HUES6 (cell line): ENCODE measurements at regions not wholly inside any gene's neighbourhood (a gene's known extent, or its start where the extent isn't known, plus 50 kb on each side); places are given as distances from the start of the nearest gene placed in this dataset.

Experiments used
- H3K27ac ChIP-seq: 2 replicates; pipeline ENCODE4 v1.7.0; 2013; ENCODE audit warnings: low read depth, mild to moderate bottlenecking, low read length, inconsistent platforms
- H3K27me3 ChIP-seq: 2 replicates; pipeline ENCODE4 v1.6.1; 2013; ENCODE audit warnings: low read length; ENCODE audit not compliant: control insufficient read depth, insufficient read depth
- H3K36me3 ChIP-seq: 2 replicates; pipeline ENCODE4 v1.6.1; 2013; ENCODE audit warnings: low read length; ENCODE audit not compliant: control insufficient read depth, insufficient read depth
- H3K4me1 ChIP-seq: 2 replicates; pipeline ENCODE4 v1.6.1; 2013; ENCODE audit warnings: low read length; ENCODE audit not compliant: control insufficient read depth, insufficient read depth
- H3K4me3 ChIP-seq: 2 replicates; pipeline ENCODE4 v1.5.1; 2013; ENCODE audit warnings: low read depth, low read length
- H3K9ac ChIP-seq: one replicate; pipeline ENCODE4 v1.6.1; 2013; ENCODE audit warnings: mild to moderate bottlenecking, low read length
- H3K9me3 ChIP-seq: 2 replicates; pipeline ENCODE4 v1.6.1; 2013; ENCODE audit warnings: low read depth, low read length; ENCODE audit not compliant: control insufficient read depth, insufficient read depth

GRCh38 chr9:107163370-107163769 is 119.7 kb upstream of the RAD23B start:
- H3K36me3 ChIP-seq, result no peaks in the 10 kb centered on the region
- no peak overlapping the region for H3K27ac ChIP-seq
- H3K27me3 ChIP-seq, result no peaks in the 10 kb centered on the region
- no peak overlapping the region for H3K9ac ChIP-seq
- no peaks in the 10 kb centered on the region for H3K4me1 ChIP-seq
- H3K4me3 ChIP-seq, result no peak overlapping the region
- no peaks in the 10 kb centered on the region for H3K9me3 ChIP-seq

GRCh38 chr9:107169796-107170195 is 113.3 kb upstream of the RAD23B start:
- Histone ChIP-seq H3K27ac (no peak overlapping the region), H3K9ac (no peak overlapping the region), H3K36me3 (no peaks in the 10 kb centered on the region), H3K4me3 (no peak overlapping the region), H3K27me3 (no peaks in the 10 kb centered on the region), H3K9me3 (no peaks in the 10 kb centered on the region), H3K4me1 (no peaks in the 10 kb centered on the region; the same call in 1 of the 2 replicates)

- H3K9me3 ChIP-seq, result no peaks in the 10 kb centered on the region
- H3K9ac ChIP-seq, result no peak overlapping the region
- no peaks in the 10 kb centered on the region for H3K36me3 ChIP-seq
- H3K4me1 ChIP-seq, result peaks cover 4% of the 10 kb centered on the region; the same call in 1 of the 2 replicates
- H3K4me3 ChIP-seq, result no peak overlapping the region
- no peak overlapping the region for H3K27ac ChIP-seq
- no peaks in the 10 kb centered on the region for H3K27me3 ChIP-seq
These were observed 112.3 kb upstream of the RAD23B start for GRCh38 chr9:107170801-107171200.

GRCh38 chr9:107172160-107172978 is 110.7 kb upstream of the RAD23B start:
- Histone ChIP-seq H3K36me3 (no peaks in the 10 kb centered on the region), H3K27me3 (no peaks in the 10 kb centered on the region), H3K4me3 (no peak overlapping the region), H3K27ac (no peak overlapping the region), H3K9me3 (no peaks in the 10 kb centered on the region), H3K4me1 (peaks cover 15% of the 10 kb centered on the region), H3K9ac (no peak overlapping the region)

GRCh38 chr9:107172979-107173347 is 110.1 kb upstream of the RAD23B start:
- H3K27me3 ChIP-seq, result no peaks in the 10 kb centered on the region
- no peak overlapping the region for H3K9ac ChIP-seq
- no peak overlapping the region for H3K4me3 ChIP-seq
- no peaks in the 10 kb centered on the region for H3K9me3 ChIP-seq
- no peak overlapping the region for H3K27ac ChIP-seq
- H3K36me3 ChIP-seq, result no peaks in the 10 kb centered on the region
- peaks cover 15% of the 10 kb centered on the region for H3K4me1 ChIP-seq

- H3K9me3 ChIP-seq, result no peaks in the 10 kb centered on the region
- no peaks in the 10 kb centered on the region for H3K36me3 ChIP-seq
- no peaks in the 10 kb centered on the region for H3K27me3 ChIP-seq
- H3K9ac ChIP-seq, result no peak overlapping the region
- H3K4me1 ChIP-seq, result peaks cover 15% of the 10 kb centered on the region
- no peak overlapping the region for H3K27ac ChIP-seq
- H3K4me3 ChIP-seq, result no peak overlapping the region
These were observed 109.5 kb upstream of the RAD23B start for GRCh38 chr9:107173422-107174180.

GRCh38 chr9:107174441-107174840 is 108.6 kb upstream of the RAD23B start:
- Histone ChIP-seq H3K27me3 (no peaks in the 10 kb centered on the region), H3K9me3 (no peaks in the 10 kb centered on the region), H3K4me3 (no peak overlapping the region), H3K4me1 (peaks cover 15% of the 10 kb centered on the region), H3K36me3 (no peaks in the 10 kb centered on the region), H3K9ac (no peak overlapping the region), H3K27ac (no peak overlapping the region)

- Histone ChIP-seq H3K36me3 (no peaks in the 10 kb centered on the region), H3K9me3 (no peaks in the 10 kb centered on the region), H3K27me3 (no peaks in the 10 kb centered on the region), H3K27ac (no peak overlapping the region), H3K9ac (no peak overlapping the region), H3K4me1 (peaks cover 15% of the 10 kb centered on the region), H3K4me3 (no peak overlapping the region)
These were observed 108.0 kb upstream of the RAD23B start for GRCh38 chr9:107175041-107175440.

GRCh38 chr9:107175816-107176435 is 107.2 kb upstream of the RAD23B start:
- no peak overlapping the region for H3K4me3 ChIP-seq
- H3K27ac ChIP-seq, result no peak overlapping the region
- H3K9me3 ChIP-seq, result no peaks in the 10 kb centered on the region
- H3K9ac ChIP-seq, result no peak overlapping the region
- H3K4me1 ChIP-seq, result peaks cover 15% of the 10 kb centered on the region
- H3K36me3 ChIP-seq, result no peaks in the 10 kb centered on the region
- no peaks in the 10 kb centered on the region for H3K27me3 ChIP-seq

- Histone ChIP-seq H3K27me3 (no peaks in the 10 kb centered on the region), H3K4me3 (no peak overlapping the region), H3K9me3 (no peaks in the 10 kb centered on the region), H3K27ac (no peak overlapping the region), H3K9ac (no peak overlapping the region), H3K36me3 (no peaks in the 10 kb centered on the region), H3K4me1 (peaks cover 15% of the 10 kb centered on the region)
These were observed 106.5 kb upstream of the RAD23B start for GRCh38 chr9:107176436-107177151.
